ENCODE measurements at regions not wholly inside any gene's neighbourhood (a gene's known extent, or its start where the extent isn't known, plus 50 kb on each side); places are given as distances from the start of the nearest gene placed in this dataset.

DNA sequence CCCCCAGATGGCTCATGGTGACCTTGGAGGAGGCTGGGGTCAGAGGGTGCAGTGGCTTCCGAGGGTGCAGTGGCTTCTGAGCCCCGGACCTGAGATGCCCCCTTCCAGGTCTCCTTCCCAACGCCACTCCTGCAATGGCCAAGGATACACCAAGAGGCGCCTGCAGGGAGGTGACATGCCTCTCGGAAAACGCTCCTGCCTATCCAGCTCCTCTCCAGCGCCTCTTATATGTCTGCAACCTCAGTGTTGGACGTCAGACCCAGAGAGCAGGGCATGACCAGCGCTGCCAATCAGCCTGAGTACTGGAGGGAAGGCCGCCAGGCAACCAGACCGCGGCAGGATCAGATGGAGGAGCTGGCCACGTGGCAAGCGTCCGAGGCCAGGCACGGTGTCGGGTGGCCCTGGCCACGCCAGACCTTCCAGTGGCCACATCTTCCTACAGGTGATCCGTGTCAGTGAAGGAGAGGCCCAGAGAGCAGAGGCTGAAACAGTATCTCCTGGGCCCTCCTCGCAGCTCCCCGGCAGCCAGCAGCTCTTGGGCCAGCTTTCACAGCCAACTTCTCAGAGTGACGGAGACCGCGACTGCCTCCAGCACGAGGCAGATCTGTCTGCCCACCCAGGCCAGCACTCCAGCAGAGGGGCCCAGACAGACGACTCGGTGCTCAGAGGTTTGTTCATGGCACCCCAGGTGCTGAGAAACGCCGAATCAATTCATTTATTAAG, 199.5 kb upstream of the SALL3 start (continued):
- no peak for TF ChIP-seq TCF4 (CRISPR knock-in tag; IDR thresholded peaks at IDR 0.05; ENCODE audit: borderline replicate concordance)

DNA sequence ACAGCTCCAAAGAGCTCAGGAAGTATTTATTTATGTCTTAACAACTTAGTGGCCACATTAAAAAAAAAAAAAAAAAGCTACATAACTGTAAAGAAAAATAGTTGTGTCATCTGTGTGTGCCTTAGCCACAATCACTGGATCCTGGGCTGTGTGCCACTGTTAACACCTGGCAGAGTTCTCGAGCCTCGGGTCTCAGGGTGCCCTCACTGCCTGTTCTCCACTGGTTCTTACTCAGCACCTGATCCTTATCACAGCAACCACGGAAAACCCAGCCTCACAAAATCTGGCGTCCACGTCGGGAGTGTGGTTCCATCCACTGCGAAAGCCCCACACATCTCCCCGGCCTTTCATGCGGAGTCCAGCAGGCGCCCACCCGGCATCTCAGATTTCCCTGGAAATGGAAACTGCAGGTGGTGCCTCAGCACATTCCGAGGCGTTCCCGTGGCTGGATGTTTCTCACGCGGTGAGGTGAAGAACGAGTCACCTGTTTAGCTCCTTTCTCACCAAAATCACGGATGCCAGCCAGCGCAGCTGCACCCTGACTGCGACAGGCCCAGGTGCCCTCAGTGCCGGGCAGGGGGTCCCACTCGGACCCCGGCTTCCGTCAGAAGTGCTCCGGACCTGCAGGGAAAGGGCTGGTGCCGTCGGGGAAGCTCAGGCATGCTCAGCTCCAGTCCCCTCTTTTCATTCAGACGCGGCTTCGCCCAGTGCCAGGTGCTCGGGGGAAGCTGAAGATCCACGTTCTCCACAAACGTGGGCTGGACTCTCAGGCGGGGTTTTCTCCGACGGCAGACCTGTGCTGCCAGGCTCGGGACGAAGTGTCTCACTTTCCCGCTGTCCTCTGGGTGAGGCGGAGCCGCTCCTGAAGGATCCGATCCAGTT, 198.7 kb upstream of the SALL3 start:
- ATAC-seq: no peak
- no peak for TF ChIP-seq PPARA (CRISPR knock-in tag; IDR thresholded peaks at IDR 0.05; ENCODE audit: borderline replicate concordance)
- no peak for TF ChIP-seq OSR1 (CRISPR knock-in tag; IDR thresholded peaks at IDR 0.05)
- TF ChIP-seq ZC3H10 (CRISPR knock-in tag; IDR thresholded peaks at IDR 0.05): no peak

DNA sequence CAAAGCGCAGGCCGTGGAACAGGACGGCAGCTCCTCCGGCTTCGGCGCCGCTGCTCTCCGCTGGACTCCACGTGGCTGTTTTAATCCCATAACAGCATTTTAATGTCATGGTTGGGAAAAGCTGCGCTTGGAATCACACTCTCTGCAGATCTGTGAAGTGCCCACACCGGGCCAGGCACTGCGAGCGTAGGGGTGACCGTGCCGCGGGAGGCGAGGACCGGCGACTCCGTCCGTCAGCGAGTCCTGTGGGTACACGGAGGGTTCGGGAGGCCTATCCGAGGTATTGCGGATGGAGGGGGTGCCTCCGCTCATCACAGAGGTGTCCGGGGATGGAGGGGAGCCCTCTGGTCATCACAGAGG, 198.0 kb upstream of the SALL3 start:
- no peak for ATAC-seq
- no peak for TF ChIP-seq TCF4 (CRISPR knock-in tag; IDR thresholded peaks at IDR 0.05; ENCODE audit: borderline replicate concordance)
- TF ChIP-seq ZFP30 (CRISPR knock-in tag; IDR thresholded peaks at IDR 0.05): no peak
- TF ChIP-seq ZNF565 (CRISPR knock-in tag; conservative IDR thresholded peaks at IDR 0.05; ENCODE audit: low read depth): no peak
- no peak for TF ChIP-seq ZC3H10 (CRISPR knock-in tag; IDR thresholded peaks at IDR 0.05)
- TF ChIP-seq, protein P1, sequence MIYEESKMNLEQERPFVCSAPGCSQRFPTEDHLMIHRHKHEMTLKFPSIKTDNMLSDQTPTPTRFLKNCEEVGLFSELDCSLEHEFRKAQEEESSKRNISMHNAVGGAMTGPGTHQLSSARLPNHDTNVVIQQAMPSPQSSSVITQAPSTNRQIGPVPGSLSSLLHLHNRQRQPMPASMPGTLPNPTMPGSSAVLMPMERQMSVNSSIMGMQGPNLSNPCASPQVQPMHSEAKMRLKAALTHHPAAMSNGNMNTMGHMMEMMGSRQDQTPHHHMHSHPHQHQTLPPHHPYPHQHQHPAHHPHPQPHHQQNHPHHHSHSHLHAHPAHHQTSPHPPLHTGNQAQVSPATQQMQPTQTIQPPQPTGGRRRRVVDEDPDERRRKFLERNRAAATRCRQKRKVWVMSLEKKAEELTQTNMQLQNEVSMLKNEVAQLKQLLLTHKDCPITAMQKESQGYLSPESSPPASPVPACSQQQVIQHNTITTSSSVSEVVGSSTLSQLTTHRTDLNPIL (CRISPR knock-in tag; IDR thresholded peaks at IDR 0.05; ENCODE audit: low read depth): no peak

DNA sequence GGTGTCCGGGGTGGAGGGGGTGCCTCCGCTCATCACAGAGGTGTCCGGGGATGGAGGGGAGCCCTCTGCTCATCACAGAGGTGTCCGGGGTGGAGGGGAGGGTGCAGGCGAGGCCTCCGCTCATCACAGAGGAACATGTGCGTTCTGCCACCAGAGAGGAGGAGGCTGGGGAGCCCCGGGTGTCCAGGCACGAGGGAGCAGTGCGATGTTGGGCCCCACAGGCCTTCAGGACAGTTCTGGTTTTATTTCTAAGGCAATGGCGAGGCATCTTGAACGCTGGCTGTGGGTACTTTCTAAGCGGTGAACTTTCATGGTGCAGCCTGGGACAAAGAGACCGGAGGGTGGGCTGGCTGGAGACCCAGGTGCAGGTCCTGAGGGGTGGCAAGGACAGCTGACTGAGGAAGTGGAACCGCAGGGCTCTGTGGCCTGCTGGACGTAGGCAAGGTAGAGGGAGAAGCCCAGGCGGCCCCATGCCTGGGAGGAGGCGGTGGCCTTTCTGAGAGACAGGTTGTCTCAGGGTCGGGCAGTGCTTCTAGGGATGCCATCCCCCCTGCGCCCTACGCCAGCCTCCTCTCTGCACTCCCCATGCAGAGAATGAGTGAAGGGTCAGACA, 196.6 kb upstream of the SALL3 start:
- no peak for ATAC-seq
- no peak for TF ChIP-seq CSDC2 (CRISPR knock-in tag; IDR thresholded peaks at IDR 0.05)
- TF ChIP-seq, protein P2, sequence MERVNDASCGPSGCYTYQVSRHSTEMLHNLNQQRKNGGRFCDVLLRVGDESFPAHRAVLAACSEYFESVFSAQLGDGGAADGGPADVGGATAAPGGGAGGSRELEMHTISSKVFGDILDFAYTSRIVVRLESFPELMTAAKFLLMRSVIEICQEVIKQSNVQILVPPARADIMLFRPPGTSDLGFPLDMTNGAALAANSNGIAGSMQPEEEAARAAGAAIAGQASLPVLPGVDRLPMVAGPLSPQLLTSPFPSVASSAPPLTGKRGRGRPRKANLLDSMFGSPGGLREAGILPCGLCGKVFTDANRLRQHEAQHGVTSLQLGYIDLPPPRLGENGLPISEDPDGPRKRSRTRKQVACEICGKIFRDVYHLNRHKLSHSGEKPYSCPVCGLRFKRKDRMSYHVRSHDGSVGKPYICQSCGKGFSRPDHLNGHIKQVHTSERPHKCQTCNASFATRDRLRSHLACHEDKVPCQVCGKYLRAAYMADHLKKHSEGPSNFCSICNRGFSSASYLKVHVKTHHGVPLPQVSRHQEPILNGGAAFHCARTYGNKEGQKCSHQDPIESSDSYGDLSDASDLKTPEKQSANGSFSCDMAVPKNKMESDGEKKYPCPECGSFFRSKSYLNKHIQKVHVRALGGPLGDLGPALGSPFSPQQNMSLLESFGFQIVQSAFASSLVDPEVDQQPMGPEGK (CRISPR knock-in tag; IDR thresholded peaks at IDR 0.05; ENCODE audit: borderline replicate concordance): no peak
- TF ChIP-seq TOX (CRISPR knock-in tag; IDR thresholded peaks at IDR 0.05; ENCODE audit: borderline replicate concordance): no peak
- no peak for TF ChIP-seq ISL1 (CRISPR knock-in tag; IDR thresholded peaks at IDR 0.05)
- no peak for TF ChIP-seq OSR1 (CRISPR knock-in tag; IDR thresholded peaks at IDR 0.05)

DNA sequence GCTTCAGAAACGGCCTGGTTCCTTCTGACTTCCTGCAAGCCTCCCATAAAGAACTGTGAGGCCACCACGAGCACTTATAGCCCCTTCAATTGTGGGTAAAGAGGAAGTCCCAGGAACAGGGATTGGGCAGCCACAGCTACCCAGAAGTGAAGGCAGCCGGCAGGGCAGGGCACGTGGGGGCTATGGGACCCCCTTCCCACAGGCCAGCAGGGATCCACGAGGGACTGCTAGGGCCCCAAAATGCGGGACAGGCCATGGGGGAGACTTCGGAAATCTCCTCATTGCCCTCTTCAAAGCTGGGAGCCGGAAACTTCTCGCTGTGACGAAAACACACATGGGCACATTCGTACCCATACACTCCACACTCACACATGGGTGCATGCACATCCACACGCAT, 196.1 kb upstream of the SALL3 start:
- TF ChIP-seq SNAI2 (CRISPR knock-in tag; IDR thresholded peaks at IDR 0.05): no peak
- no peak for TF ChIP-seq ZNF8 (CRISPR knock-in tag; IDR thresholded peaks at IDR 0.05)
- TF ChIP-seq ZFP3 (CRISPR knock-in tag; IDR thresholded peaks at IDR 0.05): no peak
- TF ChIP-seq ZC3H10 (CRISPR knock-in tag; IDR thresholded peaks at IDR 0.05): no peak
- TF ChIP-seq, protein P3, sequence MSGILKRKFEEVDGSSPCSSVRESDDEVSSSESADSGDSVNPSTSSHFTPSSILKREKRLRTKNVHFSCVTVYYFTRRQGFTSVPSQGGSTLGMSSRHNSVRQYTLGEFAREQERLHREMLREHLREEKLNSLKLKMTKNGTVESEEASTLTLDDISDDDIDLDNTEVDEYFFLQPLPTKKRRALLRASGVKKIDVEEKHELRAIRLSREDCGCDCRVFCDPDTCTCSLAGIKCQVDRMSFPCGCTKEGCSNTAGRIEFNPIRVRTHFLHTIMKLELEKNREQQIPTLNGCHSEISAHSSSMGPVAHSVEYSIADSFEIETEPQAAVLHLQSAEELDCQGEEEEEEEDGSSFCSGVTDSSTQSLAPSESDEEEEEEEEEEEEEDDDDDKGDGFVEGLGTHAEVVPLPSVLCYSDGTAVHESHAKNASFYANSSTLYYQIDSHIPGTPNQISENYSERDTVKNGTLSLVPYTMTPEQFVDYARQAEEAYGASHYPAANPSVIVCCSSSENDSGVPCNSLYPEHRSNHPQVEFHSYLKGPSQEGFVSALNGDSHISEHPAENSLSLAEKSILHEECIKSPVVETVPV (CRISPR knock-in tag; IDR thresholded peaks at IDR 0.05): no peak
- no peak for TF ChIP-seq ZNF70 (CRISPR knock-in tag; IDR thresholded peaks at IDR 0.05)
- TF ChIP-seq, protein P1 (CRISPR knock-in tag; IDR thresholded peaks at IDR 0.05; ENCODE audit: low read depth): no peak
- no peak for TF ChIP-seq ZFP30 (CRISPR knock-in tag; IDR thresholded peaks at IDR 0.05)
- TF ChIP-seq, protein P2 (CRISPR knock-in tag; IDR thresholded peaks at IDR 0.05; ENCODE audit: borderline replicate concordance): no peak
- TF ChIP-seq ARNTL (CRISPR knock-in tag; IDR thresholded peaks at IDR 0.05; ENCODE audit: borderline replicate concordance, low read depth): no peak
- no peak for TF ChIP-seq ISL1 (CRISPR knock-in tag; IDR thresholded peaks at IDR 0.05)
- no peak for TF ChIP-seq CSDC2 (CRISPR knock-in tag; IDR thresholded peaks at IDR 0.05)
- no peak for TF ChIP-seq TCF4 (CRISPR knock-in tag; IDR thresholded peaks at IDR 0.05; ENCODE audit: borderline replicate concordance)
- no peak for TF ChIP-seq TOX (CRISPR knock-in tag; IDR thresholded peaks at IDR 0.05; ENCODE audit: borderline replicate concordance)
- TF ChIP-seq GLIS3 (CRISPR knock-in tag; IDR thresholded peaks at IDR 0.05): no peak
- no peak for TF ChIP-seq PPARA (CRISPR knock-in tag; IDR thresholded peaks at IDR 0.05; ENCODE audit: borderline replicate concordance)
- no peak for TF ChIP-seq ZNF565 (CRISPR knock-in tag; conservative IDR thresholded peaks at IDR 0.05; ENCODE audit: low read depth)
- no peak for TF ChIP-seq RARB (CRISPR knock-in tag; IDR thresholded peaks at IDR 0.05)
- TF ChIP-seq OSR1 (CRISPR knock-in tag; IDR thresholded peaks at IDR 0.05): no peak
- ATAC-seq: no peak
